BLaER1 (cell line): ENCODE measurements at regions not wholly inside any gene's neighbourhood (a gene's known extent, or its start where the extent isn't known, plus 50 kb on each side); places are given as distances from the start of the nearest gene placed in this dataset.
A peak's percentile ranks its signal among the peaks of the same experiment; 100 is the strongest.
"Not testable (repeated sequence)": the region's sequence is repeated elsewhere in the genome, so short reads cannot be mapped to it uniquely, and the experiment has no call there.

Experiments
- H3K27ac ChIP-seq: shearing (Covaris generic); formaldehyde crosslinking; 2 replicates; pipeline ENCODE4 v1.8.1; 2022
- H3K27me3 ChIP-seq: shearing (Covaris generic); formaldehyde crosslinking; 2 replicates; pipeline ENCODE4 v1.8.1; 2022
- H3K36me3 ChIP-seq: shearing (Covaris generic); formaldehyde crosslinking; 2 replicates; pipeline ENCODE4 v1.8.1; 2022
- H3K4me1 ChIP-seq: shearing (Covaris generic); formaldehyde crosslinking; 2 replicates; pipeline ENCODE4 v1.8.1; 2022
- H3K4me2 ChIP-seq: shearing (Covaris generic); formaldehyde crosslinking; 2 replicates; pipeline ENCODE4 v1.8.1; 2022
- H3K4me3 ChIP-seq: shearing (Covaris generic); formaldehyde crosslinking; 2 replicates; pipeline ENCODE4 v1.8.1; 2022
- H3K9ac ChIP-seq: shearing (Covaris generic); formaldehyde crosslinking; 2 replicates; pipeline ENCODE4 v1.8.1; 2022
- H3K9me3 ChIP-seq: shearing (Covaris generic); formaldehyde crosslinking; 2 replicates; pipeline ENCODE4 v1.8.1; 2022
- H4K20me1 ChIP-seq: shearing (Covaris generic); formaldehyde crosslinking; 2 replicates; pipeline ENCODE4 v1.8.1; 2022
- Cebpa-rat ChIP-seq: shearing (Covaris generic); IDR thresholded peaks from 2 replicates; pipeline ENCODE4 v1.8.1; 2022

DNA sequence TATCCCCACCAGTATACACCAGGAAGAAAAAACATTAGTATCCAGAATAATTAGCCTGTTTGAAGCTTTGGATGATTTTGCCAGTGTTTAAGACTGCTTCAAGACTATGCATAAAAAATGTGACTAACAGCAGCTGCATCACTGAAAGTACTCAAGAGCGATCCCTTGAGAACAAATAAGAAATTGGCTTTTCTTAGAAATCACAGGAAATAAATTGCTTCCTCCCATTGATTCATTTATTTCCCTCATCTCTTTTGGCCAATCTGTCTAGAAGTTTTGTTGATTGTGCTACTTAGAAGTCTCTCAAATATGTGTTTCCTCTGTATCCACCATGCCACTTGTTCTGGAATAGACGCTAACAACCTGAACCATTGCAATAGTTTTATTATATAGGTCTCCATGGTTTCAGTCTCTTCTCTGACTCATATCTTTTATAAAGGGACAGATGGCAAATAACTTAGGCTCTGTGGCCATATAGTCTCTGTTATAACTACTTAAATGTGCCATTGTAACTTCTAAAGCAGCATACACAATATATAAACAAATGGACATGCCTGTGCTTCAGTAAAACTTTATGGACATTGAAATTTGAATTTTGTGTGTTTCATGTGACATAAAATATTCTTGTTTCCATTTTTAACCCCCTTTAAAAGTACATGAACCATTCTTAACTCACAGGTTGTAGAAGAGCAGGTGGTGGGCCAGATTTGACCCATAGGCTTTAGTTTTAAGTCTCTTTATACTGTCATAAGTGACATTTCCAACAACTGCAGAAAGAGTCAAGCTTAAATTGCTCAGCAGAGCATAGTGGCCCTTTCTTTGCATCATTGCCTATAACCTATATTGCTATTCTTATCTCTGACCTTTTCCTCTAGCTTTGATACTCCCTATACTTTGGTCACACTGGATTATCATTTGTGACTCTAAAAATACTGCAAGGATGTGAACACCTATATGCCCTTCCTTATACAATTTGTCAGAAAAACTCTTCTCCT lies 123.9 kb downstream of the MC4R start:
- Histone ChIP-seq H3K36me3 (no peaks in the 10 kb centered on the region), H3K4me3 (no peak overlapping the region), H4K20me1 (no peaks in the 10 kb centered on the region), H3K27ac (no peak overlapping the region), H3K27me3 (no peaks in the 10 kb centered on the region), H3K4me2 (peak overlapping the region; percentile 64), H3K9me3 (no peaks in the 10 kb centered on the region), H3K4me1 (peaks cover 31% of the 10 kb centered on the region), H3K9ac (no peak overlapping the region)
- TF ChIP-seq Cebpa-rat, result no peak

DNA sequence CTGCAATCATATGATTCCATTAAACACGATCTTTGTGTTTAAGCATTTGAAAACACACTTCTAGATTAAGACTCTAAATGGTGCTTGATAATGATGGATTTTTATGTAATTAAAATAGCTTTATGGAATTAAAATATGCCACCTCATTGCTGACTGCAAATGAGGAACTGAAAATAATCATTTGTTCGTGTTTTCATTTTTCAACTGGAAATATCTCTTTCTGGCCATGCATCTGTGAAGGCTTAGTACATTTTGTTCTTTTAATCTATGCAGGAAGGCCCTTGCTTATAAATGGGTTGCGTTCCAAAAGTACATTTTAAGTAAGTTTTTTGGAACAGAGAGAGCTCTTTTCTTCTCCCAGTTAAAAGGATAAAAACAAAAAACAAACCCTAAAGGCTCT lies 125.5 kb downstream of the MC4R start:
- H3K27me3 ChIP-seq, result no peaks in the 10 kb centered on the region

DNA sequence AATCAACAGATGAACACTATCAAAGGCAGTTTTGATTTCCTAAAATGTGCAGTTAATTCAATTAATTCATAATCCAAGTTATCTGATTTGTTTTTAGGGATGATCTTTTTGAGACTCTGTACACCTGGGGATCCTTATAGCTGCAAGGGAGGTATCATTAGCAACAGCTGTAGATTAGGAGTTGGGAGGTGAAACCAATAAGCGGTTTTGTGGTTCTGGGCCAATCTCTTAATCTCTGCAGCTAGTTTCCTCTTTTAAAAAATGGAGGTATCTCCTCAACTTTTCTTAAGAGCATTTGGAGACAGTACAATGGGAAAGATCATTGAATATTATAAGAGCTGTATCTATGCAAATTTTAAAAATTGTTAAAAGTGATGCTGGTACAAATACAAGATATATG lies 126.0 kb downstream of the MC4R start:
- peak overlapping the region; percentile 64; the same call in 1 of the 2 replicates for H3K4me2 ChIP-seq
- H3K36me3 ChIP-seq, result no peaks in the 10 kb centered on the region
- H3K9me3 ChIP-seq, result no peaks in the 10 kb centered on the region
- peaks cover 31% of the 10 kb centered on the region for H3K4me1 ChIP-seq
- no peak overlapping the region for H3K27ac ChIP-seq
- no peak overlapping the region for H3K4me3 ChIP-seq
- H3K9ac ChIP-seq, result no peak overlapping the region
- H3K27me3 ChIP-seq, result no peaks in the 10 kb centered on the region
- no peaks in the 10 kb centered on the region for H4K20me1 ChIP-seq
- TF ChIP-seq Cebpa-rat, result no peak

More for the DNA sequence above, 125.5 kb downstream of the MC4R start:
- TF ChIP-seq Cebpa-rat, result no peak
- Histone ChIP-seq H4K20me1 (no peaks in the 10 kb centered on the region), H3K4me3 (no peak overlapping the region), H3K4me1 (peaks cover 31% of the 10 kb centered on the region), H3K36me3 (no peaks in the 10 kb centered on the region), H3K4me2 (peak overlapping the region; percentile 64), H3K9ac (no peak overlapping the region), H3K9me3 (no peaks in the 10 kb centered on the region), H3K27ac (no peak overlapping the region)

- no peak for TF ChIP-seq Cebpa-rat
- no peaks in the 10 kb centered on the region for H4K20me1 ChIP-seq
- no peak overlapping the region for H3K4me3 ChIP-seq
- H3K27me3 ChIP-seq, result no peaks in the 10 kb centered on the region
- H3K36me3 ChIP-seq, result no peaks in the 10 kb centered on the region
- H3K9ac ChIP-seq, result no peak overlapping the region
- H3K9me3 ChIP-seq, result peaks cover 7% of the 10 kb centered on the region; the same call in 1 of the 2 replicates
- peaks cover 31% of the 10 kb centered on the region for H3K4me1 ChIP-seq
- no peak overlapping the region for H3K4me2 ChIP-seq
- no peak overlapping the region for H3K27ac ChIP-seq
These were observed 127.5 kb downstream of the MC4R start for GRCh38 chr18:60245096-60245495.

GRCh38 chr18:60239024-60239710 lies 133.4 kb downstream of the MC4R start:
- not testable (repeated sequence) for H3K27ac ChIP-seq

DNA sequence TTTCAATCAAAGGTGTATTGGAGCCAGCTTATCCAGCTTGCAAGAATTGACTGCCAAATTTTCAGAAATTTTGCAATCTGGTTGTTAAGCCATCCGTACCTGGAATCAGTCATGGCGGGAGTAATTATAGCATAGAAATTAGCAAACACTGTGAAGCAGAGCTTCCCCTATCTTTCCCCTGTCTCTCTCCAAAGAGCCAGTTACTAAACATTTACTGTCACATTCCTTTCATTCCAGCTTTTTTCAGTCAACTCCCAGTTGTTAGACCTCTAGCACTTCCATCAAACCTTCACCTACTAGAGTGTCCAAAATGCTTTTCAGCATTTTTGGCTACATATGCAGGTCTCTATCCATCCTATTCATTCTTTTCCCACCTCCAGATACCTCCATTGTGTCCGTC lies 137.4 kb downstream of the MC4R start:
- Histone ChIP-seq H3K27me3 (no peaks in the 10 kb centered on the region), H3K9ac (no peak overlapping the region), H3K4me1 (no peaks in the 10 kb centered on the region), H3K9me3 (peaks cover 2% of the 10 kb centered on the region; the same call in 1 of the 2 replicates), H3K36me3 (no peaks in the 10 kb centered on the region), H3K27ac (no peak overlapping the region), H4K20me1 (no peaks in the 10 kb centered on the region), H3K4me3 (no peak overlapping the region), H3K4me2 (no peak overlapping the region)
- no peak for TF ChIP-seq Cebpa-rat

More at GRCh38 chr18:60239024-60239710, 133.4 kb downstream of the MC4R start:
- not testable (repeated sequence) for H3K4me2 ChIP-seq, H3K36me3 ChIP-seq, H3K9me3 ChIP-seq, H3K27me3 ChIP-seq, H3K4me3 ChIP-seq, H3K4me1 ChIP-seq, H4K20me1 ChIP-seq, H3K9ac ChIP-seq

- H3K36me3 ChIP-seq, result no peaks in the 10 kb centered on the region
- H3K27me3 ChIP-seq, result no peaks in the 10 kb centered on the region
- H3K4me3 ChIP-seq, result no peak overlapping the region
- no peaks in the 10 kb centered on the region for H3K9me3 ChIP-seq
- TF ChIP-seq Cebpa-rat, result no peak
- no peak overlapping the region for H3K9ac ChIP-seq
- H3K4me2 ChIP-seq, result no peak overlapping the region
- H3K27ac ChIP-seq, result no peak overlapping the region
- H4K20me1 ChIP-seq, result no peaks in the 10 kb centered on the region
- H3K4me1 ChIP-seq, result peaks cover 11% of the 10 kb centered on the region
These were observed 140.0 kb downstream of the MC4R start for GRCh38 chr18:60232541-60232940.

DNA sequence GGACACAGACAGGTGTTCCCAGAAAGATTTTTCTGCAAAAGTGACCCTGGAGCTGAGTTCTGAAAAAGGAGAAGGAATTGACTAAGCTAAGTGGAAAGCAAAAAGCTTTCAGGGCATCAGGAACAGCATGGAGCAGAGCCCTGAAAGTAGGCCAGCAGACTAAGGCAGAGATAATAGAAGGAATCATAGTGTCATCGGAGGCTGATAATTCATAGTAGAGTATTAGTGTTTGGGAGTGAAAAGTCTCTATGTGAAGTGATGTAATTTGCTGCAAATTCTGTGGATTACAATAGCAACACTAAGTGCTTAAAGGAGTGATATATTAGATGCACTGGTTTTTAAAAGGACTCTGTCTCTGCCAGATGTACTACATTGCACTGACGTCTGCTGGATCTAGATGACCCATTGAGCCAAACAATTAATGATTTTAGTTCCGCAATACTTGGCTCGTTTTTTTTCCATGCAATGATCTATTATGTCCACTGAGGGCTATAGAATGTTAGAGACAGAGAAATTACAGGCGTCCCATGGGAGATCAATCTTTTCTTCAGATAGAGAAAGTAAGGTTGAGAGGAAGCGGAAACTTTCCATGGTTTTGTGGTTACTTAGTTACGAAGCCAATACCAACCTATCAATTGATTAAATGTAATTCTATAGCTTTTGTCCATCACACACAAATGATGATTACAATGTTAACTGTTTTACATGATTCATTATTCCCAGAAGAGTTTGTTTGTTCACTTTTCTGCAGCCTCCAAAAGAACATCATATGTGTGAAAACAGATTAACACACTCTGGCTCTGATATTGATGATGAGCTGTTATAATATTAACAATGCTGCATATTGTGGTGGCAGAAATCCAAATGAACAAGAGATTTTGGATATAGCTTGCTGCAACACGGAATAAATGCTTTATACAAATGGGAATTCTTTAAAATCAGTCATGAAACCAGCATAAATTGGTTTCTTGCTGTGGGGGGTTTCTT lies 143.7 kb downstream of the MC4R start:
- Histone ChIP-seq H3K36me3 (no peaks in the 10 kb centered on the region), H4K20me1 (no peaks in the 10 kb centered on the region), H3K27me3 (no peaks in the 10 kb centered on the region), H3K4me2 (peak overlapping the region; percentile 38), H3K27ac (no peak overlapping the region), H3K4me3 (no peak overlapping the region), H3K4me1 (peaks cover 11% of the 10 kb centered on the region), H3K9ac (no peak overlapping the region), H3K9me3 (peaks cover 24% of the 10 kb centered on the region)
- TF ChIP-seq Cebpa-rat, result no peak

- Histone ChIP-seq H3K4me3 (no peak overlapping the region), H3K27me3 (no peaks in the 10 kb centered on the region), H3K36me3 (no peaks in the 10 kb centered on the region), H3K9me3 (no peaks in the 10 kb centered on the region), H3K9ac (no peak overlapping the region), H4K20me1 (no peaks in the 10 kb centered on the region), H3K4me2 (no peak overlapping the region), H3K4me1 (no peaks in the 10 kb centered on the region), H3K27ac (no peak overlapping the region)
- no peak for TF ChIP-seq Cebpa-rat
These were observed 157.1 kb downstream of the MC4R start for GRCh38 chr18:60215432-60215831.
